CD4-positive, alpha-beta T cell (primary cell): ENCODE measurements at regions not wholly inside any gene's neighbourhood (a gene's known extent, or its start where the extent isn't known, plus 50 kb on each side); places are given as distances from the start of the nearest gene placed in this dataset.

ENCODE experiments used
- ATAC-seq: fragments of 200-7000 bp; cut with Tn5 transposase; one replicate; pipeline ENCODE4 v1.10.0; 2022; ENCODE audit warnings: mild to moderate bottlenecking; ENCODE audit not compliant: poor library complexity
- CTCF ChIA-PET: fragments of 350-600 bp; sonication (Branson Sonifier 250); formaldehyde crosslinking; loops from one replicate; lab custom pipeline; 2021; ENCODE audit warnings: antibody characterized with exemption, inconsistent platforms; lab: Charles Lee
- POLR2A ChIA-PET: fragments of 350-600 bp; sonication (Branson Sonifier 250); formaldehyde crosslinking; loops from one replicate; lab custom pipeline; 2021; ENCODE audit warnings: antibody characterized with exemption, inconsistent platforms; lab: Charles Lee
- DNase-seq, 14 experiments: peaks; one replicate each; pipeline ENCODE4 v3.0.0-alpha.2; 2013 to 2020; ENCODE audit warnings: mixed read lengths in 2 of 14
- H3K27ac ChIP-seq, 2 donors: one replicate each; pipeline versions ENCODE4 v1.5.1 to v1.7.0; 2013; ENCODE audit warnings: low read length in 2 of 2, low read depth in 1 of 2, mild to moderate bottlenecking in 1 of 2
- H3K27me3 ChIP-seq, 2 experiments: 1 replicate in 1 of 2; 2 replicates in 1 of 2; pipeline versions ENCODE4 v1.6.1 to v1.7.0; 2013; ENCODE audit warnings: low read length in 2 of 2, control low read depth in 1 of 2, mild to moderate bottlenecking in 1 of 2, moderate library complexity in 1 of 2; ENCODE audit not compliant: insufficient read depth in 2 of 2, control insufficient read depth in 1 of 2
- H3K36me3 ChIP-seq: one replicate; pipeline ENCODE4 v1.6.1; 2013; ENCODE audit warnings: low read length, control low read depth; ENCODE audit not compliant: insufficient read depth
- H3K4me1 ChIP-seq: one replicate; pipeline ENCODE4 v1.6.1; 2013; ENCODE audit warnings: low read length, control low read depth; ENCODE audit not compliant: insufficient read depth
- H3K4me3 ChIP-seq: one replicate; pipeline ENCODE4 v1.5.1; 2013; ENCODE audit warnings: mild to moderate bottlenecking, low read length, moderate library complexity
- H3K9me3 ChIP-seq, 2 experiments: 1 replicate in 1 of 2; 2 replicates in 1 of 2; pipeline versions ENCODE4 v1.6.1 to v1.7.0; 2013; ENCODE audit warnings: low read length in 2 of 2, mild to moderate bottlenecking in 2 of 2, control low read depth in 1 of 2, moderate library complexity in 1 of 2; ENCODE audit not compliant: control insufficient read depth in 1 of 2, insufficient read depth in 1 of 2
- H3K27ac Mint-ChIP-seq: one replicate; pipeline ENCODE4 v1.8.0; 2020; ENCODE audit warnings: mixed read lengths
- H3K27me3 Mint-ChIP-seq: one replicate; pipeline ENCODE4 v1.8.0; 2021; ENCODE audit warnings: mixed read lengths
- H3K36me3 Mint-ChIP-seq: one replicate; pipeline ENCODE4 v1.8.0; 2021; ENCODE audit warnings: low read depth, mixed read lengths
- H3K4me1 Mint-ChIP-seq: one replicate; pipeline ENCODE4 v1.8.0; 2021; ENCODE audit warnings: low read depth, mixed read lengths
- H3K4me3 Mint-ChIP-seq: one replicate; pipeline ENCODE4 v1.8.0; 2020; ENCODE audit warnings: mild to moderate bottlenecking, mixed read lengths
- H3K9me3 Mint-ChIP-seq: one replicate; pipeline ENCODE4 v1.8.0; 2020; ENCODE audit warnings: mixed read lengths
- intact Hi-C, 2 experiments: fragments of 100-400 bp; cut with DNase I in 1 of 2; cut with micrococcal nuclease in 1 of 2; formaldehyde crosslinking; loops; one replicate each; pipeline versions ENCODE4 v1.15.1 to v1.9.0; 2023 to 2025; cut with DNase I, micrococcal nuclease
- TF ChIP-seq, protein P1 (sequence below): fragments of 200-600 bp; IDR thresholded peaks from one replicate; pipeline ENCODE4 v1.8.0; 2022; ENCODE audit warnings: antibody characterized with exemption, mild to moderate bottlenecking

DNA sequence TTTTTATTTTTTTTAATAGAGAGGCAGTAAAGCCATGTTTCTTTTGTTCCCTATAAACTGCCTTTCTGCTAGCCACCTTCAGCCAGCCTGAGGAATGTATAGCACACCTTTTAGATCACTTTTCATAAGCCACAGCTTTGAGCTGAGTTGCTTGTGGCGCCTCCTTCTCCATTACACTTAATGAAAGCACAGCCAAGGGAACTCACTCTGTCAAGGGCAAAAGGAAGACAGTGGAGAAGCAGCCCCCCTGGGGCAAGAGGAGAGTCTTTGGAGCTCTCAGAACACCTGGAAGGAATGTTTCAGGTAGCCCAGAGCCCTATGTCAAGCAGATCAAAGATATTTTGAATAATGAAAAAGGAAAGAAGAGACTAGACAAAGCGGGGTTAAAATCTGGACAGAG lies 235.1 kb downstream of the CLIC5 start:
- Histone ChIP-seq H3K4me3 (no peak overlapping the region), H3K27ac (no peak overlapping the region), H3K36me3 (no peaks in the 10 kb centered on the region), H3K4me1 (no peaks in the 10 kb centered on the region), H3K27me3 (no peaks in the 10 kb centered on the region), H3K9me3 (no peaks in the 10 kb centered on the region)
- ChIA-PET CTCF (no interaction called here), POLR2A (no interaction called here)
- Mint-ChIP-seq H3K4me1 (no peaks in the 10 kb centered on the region), H3K9me3 (no peaks in the 10 kb centered on the region), H3K36me3 (no peaks in the 10 kb centered on the region), H3K27me3 (no peaks in the 10 kb centered on the region), H3K4me3 (no peak overlapping the region), H3K27ac (no peak overlapping the region)
- intact Hi-C loops = no loop called here
- DNase-seq = no peak
- no peak for ATAC-seq
- TF ChIP-seq, protein P1, sequence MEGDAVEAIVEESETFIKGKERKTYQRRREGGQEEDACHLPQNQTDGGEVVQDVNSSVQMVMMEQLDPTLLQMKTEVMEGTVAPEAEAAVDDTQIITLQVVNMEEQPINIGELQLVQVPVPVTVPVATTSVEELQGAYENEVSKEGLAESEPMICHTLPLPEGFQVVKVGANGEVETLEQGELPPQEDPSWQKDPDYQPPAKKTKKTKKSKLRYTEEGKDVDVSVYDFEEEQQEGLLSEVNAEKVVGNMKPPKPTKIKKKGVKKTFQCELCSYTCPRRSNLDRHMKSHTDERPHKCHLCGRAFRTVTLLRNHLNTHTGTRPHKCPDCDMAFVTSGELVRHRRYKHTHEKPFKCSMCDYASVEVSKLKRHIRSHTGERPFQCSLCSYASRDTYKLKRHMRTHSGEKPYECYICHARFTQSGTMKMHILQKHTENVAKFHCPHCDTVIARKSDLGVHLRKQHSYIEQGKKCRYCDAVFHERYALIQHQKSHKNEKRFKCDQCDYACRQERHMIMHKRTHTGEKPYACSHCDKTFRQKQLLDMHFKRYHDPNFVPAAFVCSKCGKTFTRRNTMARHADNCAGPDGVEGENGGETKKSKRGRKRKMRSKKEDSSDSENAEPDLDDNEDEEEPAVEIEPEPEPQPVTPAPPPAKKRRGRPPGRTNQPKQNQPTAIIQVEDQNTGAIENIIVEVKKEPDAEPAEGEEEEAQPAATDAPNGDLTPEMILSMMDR = no peak

DNA sequence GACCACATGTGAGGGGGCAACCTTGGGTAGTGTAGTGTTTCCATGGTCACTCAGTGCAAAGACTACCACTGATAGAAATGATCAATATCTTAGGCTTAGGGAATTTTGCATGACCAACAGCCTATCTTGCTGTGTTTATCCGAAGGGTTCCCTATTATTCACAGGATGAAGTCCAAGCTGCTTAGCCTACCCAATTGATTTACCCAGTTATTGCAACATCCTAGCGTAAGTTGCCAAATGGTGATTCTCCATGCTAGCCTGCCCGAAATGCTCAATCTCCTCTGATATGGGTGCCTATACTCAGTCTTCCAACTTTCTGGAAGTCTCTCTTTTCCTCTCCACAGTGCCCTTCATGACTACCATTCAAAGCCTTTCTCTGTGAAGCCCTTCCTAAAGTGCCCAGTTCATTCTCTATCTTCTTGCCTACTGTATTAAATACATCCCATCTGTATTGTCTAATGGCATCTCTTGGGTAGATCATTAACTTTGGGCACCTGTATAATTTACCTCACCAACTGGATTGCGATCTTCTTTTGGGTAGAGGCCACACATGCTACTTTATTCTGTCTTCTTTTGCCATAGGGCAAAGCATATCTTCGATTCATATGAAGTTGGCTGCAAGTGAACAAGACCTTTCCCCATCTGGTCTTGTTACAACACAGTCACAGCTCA lies 240.5 kb downstream of the CLIC5 start:
- intact Hi-C loops = no loop called here
- ChIA-PET CTCF (no interaction called here), POLR2A (no interaction called here)
- Histone ChIP-seq H3K36me3 (no peaks in the 10 kb centered on the region), H3K9me3 (no peaks in the 10 kb centered on the region), H3K27me3 (no peaks in the 10 kb centered on the region), H3K4me3 (no peak overlapping the region), H3K4me1 (no peaks in the 10 kb centered on the region), H3K27ac (no peak overlapping the region)
- H3K4me1 Mint-ChIP-seq = no peaks in the 10 kb centered on the region
- TF ChIP-seq, protein P1 = no peak
- H3K4me3 Mint-ChIP-seq = no peak overlapping the region
- H3K27me3 Mint-ChIP-seq = no peaks in the 10 kb centered on the region
- no peaks in the 10 kb centered on the region for H3K36me3 Mint-ChIP-seq
- ATAC-seq (no peak), DNase-seq (no peak)
- H3K9me3 Mint-ChIP-seq = no peaks in the 10 kb centered on the region
- no peak overlapping the region for H3K27ac Mint-ChIP-seq

DNA sequence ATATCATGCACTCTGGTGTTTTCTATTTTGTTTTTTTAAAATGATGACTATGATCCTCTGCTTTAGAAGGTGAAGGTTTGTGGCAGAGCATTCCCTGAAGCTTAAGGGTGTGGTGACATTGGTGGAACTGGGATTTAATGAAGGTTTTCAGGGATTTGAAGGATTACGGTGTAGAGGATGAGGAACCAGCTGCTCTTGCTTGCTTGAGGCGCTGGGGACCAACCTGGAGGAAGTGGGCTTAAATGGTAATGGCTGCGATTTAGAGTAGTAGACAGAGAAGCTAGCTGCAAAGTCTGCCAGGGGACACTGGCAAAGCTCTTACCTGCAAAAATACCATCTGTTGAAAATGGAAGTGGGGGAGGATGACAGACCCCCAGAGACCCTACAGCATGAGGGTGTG lies 241.8 kb downstream of the CLIC5 start:
- H3K9me3 ChIP-seq = no peaks in the 10 kb centered on the region
- H3K4me3 Mint-ChIP-seq = no peak overlapping the region
- no peaks in the 10 kb centered on the region for H3K4me1 ChIP-seq
- no peaks in the 10 kb centered on the region for H3K4me1 Mint-ChIP-seq
- H3K36me3 Mint-ChIP-seq = no peaks in the 10 kb centered on the region
- intact Hi-C loops = no loop called here
- TF ChIP-seq, protein P1 = no peak
- no peaks in the 10 kb centered on the region for H3K36me3 ChIP-seq
- H3K27ac ChIP-seq = no peak overlapping the region
- no peak for DNase-seq
- no peak overlapping the region for H3K4me3 ChIP-seq
- H3K27me3 Mint-ChIP-seq = no peaks in the 10 kb centered on the region
- H3K27me3 ChIP-seq = no peaks in the 10 kb centered on the region
- H3K27ac Mint-ChIP-seq = no peak overlapping the region
- POLR2A ChIA-PET = no interaction called here
- no peaks in the 10 kb centered on the region for H3K9me3 Mint-ChIP-seq
- ATAC-seq = no peak
- CTCF ChIA-PET = no interaction called here
